ENCODE measurements at regions not wholly inside any gene's neighbourhood (a gene's known extent, or its start where the extent isn't known, plus 50 kb on each side); places are given as distances from the start of the nearest gene placed in this dataset.
A peak's percentile ranks its signal among the peaks of the same experiment; 100 is the strongest.

DNA sequence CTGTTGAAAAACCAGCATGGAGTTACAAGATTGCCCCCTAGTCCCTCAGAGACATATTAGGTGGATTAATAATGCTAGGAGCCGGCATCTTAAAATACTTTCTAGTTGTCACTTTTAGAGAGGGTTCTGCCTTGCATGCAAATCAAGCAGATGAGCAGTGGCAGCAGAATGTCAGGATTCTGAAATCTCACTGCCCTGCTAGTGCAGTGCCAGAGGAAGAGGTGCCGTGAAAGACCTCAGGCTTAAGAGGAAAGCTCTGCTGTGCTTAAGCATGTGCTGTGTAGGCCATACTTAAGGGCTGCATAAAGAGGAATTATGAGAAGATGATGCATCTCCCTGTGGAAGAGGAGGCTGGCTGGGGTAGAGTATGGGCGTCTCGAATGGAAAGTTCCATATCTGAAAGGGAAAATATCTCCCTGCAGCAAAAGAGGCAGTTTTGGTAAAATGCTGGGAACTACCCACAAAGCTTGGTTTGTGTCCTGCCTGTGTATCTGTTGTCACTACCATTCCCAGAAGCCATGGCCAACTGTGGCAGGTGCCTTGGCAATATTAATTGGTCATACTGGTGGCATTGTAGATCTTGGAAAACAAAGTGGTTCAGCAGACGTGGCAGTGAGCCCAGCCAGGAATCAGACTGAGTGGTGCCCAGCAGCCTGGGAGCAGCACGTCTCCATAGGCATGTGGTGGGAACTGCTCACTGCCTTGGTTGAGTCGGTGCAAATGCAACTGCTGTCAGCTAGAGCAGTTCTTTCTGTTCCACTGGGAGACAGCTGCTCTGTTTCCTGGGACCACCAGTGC lies 131.9 kb downstream of the EVA1A start:
- no peak overlapping the region for H4K91ac ChIP-seq (ENCODE audit: low read depth, low read length, poor library complexity)
- no peak overlapping the region for H2BK120ac ChIP-seq (ENCODE audit: low read depth, low read length)
- no peak overlapping the region for H3K9ac ChIP-seq (ENCODE audit: low read depth, low read length, poor library complexity)
- no peak overlapping the region for H3K18ac ChIP-seq (ENCODE audit: low read length)
- no peak overlapping the region for H2AFZ ChIP-seq (ENCODE audit: low read length)
- H3K4me3 ChIP-seq (ENCODE audit: low read length in 2 of 2), result no peak overlapping the region
- no peak overlapping the region for H2BK15ac ChIP-seq (ENCODE audit: low read length)
- H3K27ac ChIP-seq (replicated peaks; ENCODE audit: low read length), result no peak overlapping the region
- no peaks in the 10 kb centered on the region for H3K9me3 ChIP-seq (replicated peaks in 1 of 2; ENCODE audit: control insufficient read depth in 2 of 2, insufficient read depth in 1 of 2, low read depth in 1 of 2, low read length in 2 of 2)
- H3K4ac ChIP-seq (ENCODE audit: low read length), result no peak overlapping the region
- H3K36me3 ChIP-seq (replicated peaks in 1 of 2; ENCODE audit: control insufficient read depth in 2 of 2, insufficient read depth in 2 of 2, low read length in 2 of 2), result no peaks in the 10 kb centered on the region
- no peaks in the 10 kb centered on the region for H3K79me1 ChIP-seq (ENCODE audit: low read depth, low read length)
- H3K14ac ChIP-seq (ENCODE audit: low read length), result no peak overlapping the region
- DNase-seq (ENCODE audit: low spot score), result no peak
- H3K4me2 ChIP-seq (ENCODE audit: insufficient read depth, low read length, poor library complexity, severe bottlenecking), result no peak overlapping the region
- H3K27me3 ChIP-seq (ENCODE audit: control insufficient read depth in 3 of 3, insufficient read depth in 3 of 3, low read depth in 1 of 3, low read length in 3 of 3), result no peaks in the 10 kb centered on the region
- no CpG with 5 or more reads among the region's 7 CpGs for WGBS, 2 donors (ENCODE audit: extremely low coverage in 2 of 2, insufficient read length in 2 of 2, insufficient replicate concordance in 1 of 2)
- H2BK5ac ChIP-seq (ENCODE audit: low read length), result no peak overlapping the region
- H2AK5ac ChIP-seq (ENCODE audit: low read depth, low read length), result no peak overlapping the region
- H3K4me1 ChIP-seq (ENCODE audit: control insufficient read depth in 2 of 2, insufficient read depth in 1 of 2, low read depth in 1 of 2, low read length in 2 of 2), result peaks cover 2 to 12% of the 10 kb centered on the region in 2 donors
- H4K8ac ChIP-seq (ENCODE audit: low read depth, low read length), result no peak overlapping the region
- no peak overlapping the region for H2BK12ac ChIP-seq (ENCODE audit: low read length)
- no peak overlapping the region for H3K23ac ChIP-seq (ENCODE audit: low read depth, low read length, poor library complexity)

DNA sequence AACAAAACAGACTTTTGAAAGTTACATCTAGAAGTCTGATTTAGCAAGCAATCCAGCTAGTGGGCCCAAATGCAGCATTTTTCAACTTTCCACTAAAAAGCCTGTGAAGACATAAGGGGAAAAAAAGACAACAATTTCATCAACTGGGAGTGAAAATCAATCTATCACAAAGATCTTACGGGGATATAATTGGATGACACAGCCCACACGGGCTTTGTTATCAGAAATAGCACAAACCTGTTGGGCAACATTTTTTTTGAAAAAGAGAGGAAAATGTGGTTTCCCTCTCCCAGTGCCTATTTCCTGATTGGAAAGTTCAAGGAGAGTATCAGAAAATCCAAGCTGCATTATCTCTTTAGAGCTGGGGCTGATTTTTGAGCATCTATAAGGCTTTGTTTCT lies 132.7 kb downstream of the EVA1A start:
- no peak overlapping the region for H3K14ac ChIP-seq (ENCODE audit: low read length)
- H2BK120ac ChIP-seq (ENCODE audit: low read depth, low read length), result no peak overlapping the region
- peaks cover 2 to 9% of the 10 kb centered on the region in 2 donors for H3K4me1 ChIP-seq (ENCODE audit: control insufficient read depth in 2 of 2, insufficient read depth in 1 of 2, low read depth in 1 of 2, low read length in 2 of 2)
- H3K23ac ChIP-seq (ENCODE audit: low read depth, low read length, poor library complexity), result no peak overlapping the region
- no peaks in the 10 kb centered on the region for H3K9me3 ChIP-seq (replicated peaks in 1 of 2; ENCODE audit: control insufficient read depth in 2 of 2, insufficient read depth in 1 of 2, low read depth in 1 of 2, low read length in 2 of 2)
- no peaks in the 10 kb centered on the region for H3K79me1 ChIP-seq (ENCODE audit: low read depth, low read length)
- no peak overlapping the region for H3K18ac ChIP-seq (ENCODE audit: low read length)
- H2BK15ac ChIP-seq (ENCODE audit: low read length), result no peak overlapping the region
- H3K9ac ChIP-seq (ENCODE audit: low read depth, low read length, poor library complexity), result no peak overlapping the region
- no peak overlapping the region for H2BK5ac ChIP-seq (ENCODE audit: low read length)
- no CpG with 5 or more reads among the region's 2 CpGs for WGBS, 2 donors (ENCODE audit: extremely low coverage in 2 of 2, insufficient read length in 2 of 2, insufficient replicate concordance in 1 of 2)
- H3K4me2 ChIP-seq (ENCODE audit: insufficient read depth, low read length, poor library complexity, severe bottlenecking), result no peak overlapping the region
- H2AK5ac ChIP-seq (ENCODE audit: low read depth, low read length), result no peak overlapping the region
- no peak overlapping the region for H4K8ac ChIP-seq (ENCODE audit: low read depth, low read length)
- no peak for DNase-seq (ENCODE audit: low spot score)
- no peak overlapping the region for H3K4ac ChIP-seq (ENCODE audit: low read length)
- no peaks in the 10 kb centered on the region for H3K36me3 ChIP-seq (replicated peaks in 1 of 2; ENCODE audit: control insufficient read depth in 2 of 2, insufficient read depth in 2 of 2, low read length in 2 of 2)
- no peaks in the 10 kb centered on the region for H3K27me3 ChIP-seq (ENCODE audit: control insufficient read depth in 3 of 3, insufficient read depth in 3 of 3, low read depth in 1 of 3, low read length in 3 of 3)
- no peak overlapping the region for H4K91ac ChIP-seq (ENCODE audit: low read depth, low read length, poor library complexity)
- H3K27ac ChIP-seq (replicated peaks; ENCODE audit: low read length), result no peak overlapping the region
- H2AFZ ChIP-seq (ENCODE audit: low read length), result no peak overlapping the region
- no peak overlapping the region for H2BK12ac ChIP-seq (ENCODE audit: low read length)
- no peak overlapping the region for H3K4me3 ChIP-seq (ENCODE audit: low read length in 2 of 2)

DNA sequence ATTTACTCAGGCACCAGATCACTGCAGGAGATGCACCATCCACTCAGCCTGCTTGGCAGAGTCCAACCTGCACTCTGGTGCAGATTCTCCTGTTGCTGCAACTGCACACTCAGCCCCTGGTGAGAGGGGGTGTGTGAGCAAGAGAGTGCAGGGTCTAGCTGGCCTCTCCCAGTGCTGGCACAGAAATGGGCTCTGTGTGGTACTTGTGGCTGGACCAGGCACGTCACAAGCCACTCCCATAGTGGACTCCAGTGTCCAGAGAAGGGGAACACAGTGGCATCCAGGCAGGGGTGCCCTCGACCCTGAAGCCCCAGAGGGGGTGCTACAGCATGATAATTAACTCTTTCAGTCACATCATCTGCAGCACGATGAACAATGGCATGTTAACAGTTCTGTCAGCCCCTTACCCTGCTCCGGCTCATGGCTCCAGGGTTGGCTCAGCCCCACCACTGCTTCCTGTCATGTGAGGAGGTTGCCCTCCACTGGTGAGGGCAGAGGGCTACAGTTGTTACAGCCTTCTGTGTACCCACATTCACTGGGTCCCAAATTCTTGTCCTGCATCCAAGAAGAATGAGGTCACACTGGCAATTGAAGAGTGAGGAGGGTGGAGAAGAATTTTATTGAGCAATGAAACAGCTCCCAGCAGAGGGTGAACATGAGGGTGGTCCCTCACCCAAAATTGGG lies 135.7 kb downstream of the EVA1A start:
- whole genome bisulfite sequencing, 2 donors (ENCODE audit: extremely low coverage in 2 of 2, insufficient read length in 2 of 2, insufficient replicate concordance in 1 of 2), result no CpG with 5 or more reads among the region's 4 CpGs
- no peaks in the 10 kb centered on the region for H3K36me3 ChIP-seq (replicated peaks in 1 of 2; ENCODE audit: control insufficient read depth in 2 of 2, insufficient read depth in 2 of 2, low read length in 2 of 2)

DNA sequence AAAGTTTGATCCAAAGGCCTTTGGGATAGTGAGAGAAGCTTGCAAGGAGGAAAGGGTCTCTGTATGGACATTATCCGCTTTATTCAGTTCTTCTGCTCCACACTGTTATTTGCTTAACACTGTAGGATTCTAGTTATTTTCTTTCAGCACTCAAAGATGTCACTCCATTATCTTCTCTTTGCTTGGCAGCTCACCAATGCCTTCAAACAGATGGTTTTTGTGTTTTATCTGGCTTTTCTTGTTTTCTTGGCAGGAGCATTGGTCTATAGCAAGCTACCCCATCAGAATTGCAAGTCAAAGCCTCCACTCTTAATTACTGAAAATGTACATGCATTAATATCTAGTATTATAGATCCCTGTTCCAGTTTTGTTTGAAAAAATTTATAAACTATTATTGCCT lies 138.8 kb downstream of the EVA1A start:
- Histone ChIP-seq H4K8ac (ENCODE audit: low read depth, low read length) (no peak overlapping the region), H3K79me1 (ENCODE audit: low read depth, low read length) (no peaks in the 10 kb centered on the region), H3K4me2 (ENCODE audit: insufficient read depth, low read length, poor library complexity, severe bottlenecking) (no peak overlapping the region), H3K4ac (ENCODE audit: low read length) (no peak overlapping the region), H3K9ac (ENCODE audit: low read depth, low read length, poor library complexity) (no peak overlapping the region), H3K27me3 (ENCODE audit: control insufficient read depth in 3 of 3, insufficient read depth in 3 of 3, low read depth in 1 of 3, low read length in 3 of 3) (peaks cover 0 to 11% (median 0%) of the 10 kb centered on the region in 3 experiments), H3K14ac (ENCODE audit: low read length) (no peak overlapping the region), H4K91ac (ENCODE audit: low read depth, low read length, poor library complexity) (no peak overlapping the region), H3K9me3 (replicated peaks in 1 of 2; ENCODE audit: control insufficient read depth in 2 of 2, insufficient read depth in 1 of 2, low read depth in 1 of 2, low read length in 2 of 2) (no peaks in the 10 kb centered on the region), H2BK12ac (ENCODE audit: low read length) (no peak overlapping the region), H3K18ac (ENCODE audit: low read length) (no peak overlapping the region), H3K4me1 (ENCODE audit: control insufficient read depth in 2 of 2, insufficient read depth in 1 of 2, low read depth in 1 of 2, low read length in 2 of 2) (no peaks in the 10 kb centered on the region), H3K4me3 (ENCODE audit: low read length in 2 of 2) (no peak overlapping the region), H3K23ac (ENCODE audit: low read depth, low read length, poor library complexity) (no peak overlapping the region), H2AK5ac (ENCODE audit: low read depth, low read length) (no peak overlapping the region), H3K36me3 (replicated peaks in 1 of 2; ENCODE audit: control insufficient read depth in 2 of 2, insufficient read depth in 2 of 2, low read length in 2 of 2) (no peaks in the 10 kb centered on the region), H3K27ac (replicated peaks; ENCODE audit: low read length) (no peak overlapping the region), H2BK5ac (ENCODE audit: low read length) (no peak overlapping the region), H2BK15ac (ENCODE audit: low read length) (no peak overlapping the region), H2AFZ (ENCODE audit: low read length) (no peak overlapping the region), H2BK120ac (ENCODE audit: low read depth, low read length) (no peak overlapping the region)
- no peak for DNase-seq (ENCODE audit: low spot score)
- no CpG with 5 or more reads among the region's 1 CpG for WGBS, 2 donors (ENCODE audit: extremely low coverage in 2 of 2, insufficient read length in 2 of 2, insufficient replicate concordance in 1 of 2)

More for the DNA sequence above, 135.7 kb downstream of the EVA1A start:
- Histone ChIP-seq H3K9me3 (replicated peaks in 1 of 2; ENCODE audit: control insufficient read depth in 2 of 2, insufficient read depth in 1 of 2, low read depth in 1 of 2, low read length in 2 of 2) (no peaks in the 10 kb centered on the region), H3K9ac (ENCODE audit: low read depth, low read length, poor library complexity) (no peak overlapping the region), H3K27ac (replicated peaks; ENCODE audit: low read length) (no peak overlapping the region), H2BK15ac (ENCODE audit: low read length) (no peak overlapping the region), H2AK5ac (ENCODE audit: low read depth, low read length) (no peak overlapping the region), H2BK12ac (ENCODE audit: low read length) (no peak overlapping the region), H3K4me2 (ENCODE audit: insufficient read depth, low read length, poor library complexity, severe bottlenecking) (no peak overlapping the region), H4K8ac (ENCODE audit: low read depth, low read length) (peak overlapping the region; percentile 1), H3K79me1 (ENCODE audit: low read depth, low read length) (no peaks in the 10 kb centered on the region), H3K4ac (ENCODE audit: low read length) (no peak overlapping the region), H3K27me3 (ENCODE audit: control insufficient read depth in 3 of 3, insufficient read depth in 3 of 3, low read depth in 1 of 3, low read length in 3 of 3) (peaks cover 0 to 5% (median 0%) of the 10 kb centered on the region in 3 experiments), H2BK5ac (ENCODE audit: low read length) (no peak overlapping the region), H4K91ac (ENCODE audit: low read depth, low read length, poor library complexity) (no peak overlapping the region), H3K4me3 (ENCODE audit: low read length in 2 of 2) (peak overlapping the region in 1 of 2 donors; percentile 13), H2AFZ (ENCODE audit: low read length) (no peak overlapping the region), H3K14ac (ENCODE audit: low read length) (no peak overlapping the region), H3K18ac (ENCODE audit: low read length) (peak overlapping the region; percentile 51), H2BK120ac (ENCODE audit: low read depth, low read length) (no peak overlapping the region), H3K23ac (ENCODE audit: low read depth, low read length, poor library complexity) (no peak overlapping the region), H3K4me1 (ENCODE audit: control insufficient read depth in 2 of 2, insufficient read depth in 1 of 2, low read depth in 1 of 2, low read length in 2 of 2) (no peaks in the 10 kb centered on the region)
- no peak for DNase-seq (ENCODE audit: low spot score)
